Neuron (in vitro differentiated cells): ENCODE measurements at regions not wholly inside any gene's neighbourhood (a gene's known extent, or its start where the extent isn't known, plus 50 kb on each side); places are given as distances from the start of the nearest gene placed in this dataset.

Experiments used
- H2AFZ ChIP-seq: one replicate; pipeline ENCODE4 v1.6.1; 2013; ENCODE audit warnings: low read depth, mild to moderate bottlenecking, inconsistent platforms, low read length, moderate library complexity
- H3K27me3 ChIP-seq: one replicate; pipeline ENCODE4 v1.6.1; 2013; ENCODE audit warnings: low read length; ENCODE audit not compliant: insufficient read depth
- H3K36me3 ChIP-seq: one replicate; pipeline ENCODE4 v1.6.1; 2013; ENCODE audit warnings: low read length; ENCODE audit not compliant: insufficient read depth
- H3K4me1 ChIP-seq: one replicate; pipeline ENCODE4 v1.6.1; 2013; ENCODE audit warnings: low read length; ENCODE audit not compliant: insufficient read depth
- H3K4me3 ChIP-seq: 2 replicates; pipeline ENCODE4 v1.5.1; 2013; ENCODE audit warnings: mild to moderate bottlenecking, low read length, moderate library complexity
- H3K9me3 ChIP-seq: one replicate; pipeline ENCODE4 v1.6.1; 2013; ENCODE audit warnings: low read length

GRCh38 chr6:21739838-21740237 lies 146.3 kb downstream of the SOX4 start:
- H2AFZ ChIP-seq, result no peak overlapping the region
- H3K4me3 ChIP-seq, result no peak overlapping the region
- no peaks in the 10 kb centered on the region for H3K36me3 ChIP-seq
- no peaks in the 10 kb centered on the region for H3K9me3 ChIP-seq
- H3K4me1 ChIP-seq, result peaks cover 45% of the 10 kb centered on the region
- H3K27me3 ChIP-seq, result no peaks in the 10 kb centered on the region

GRCh38 chr6:21740376-21741124 lies 147.0 kb downstream of the SOX4 start:
- Histone ChIP-seq H3K36me3 (no peaks in the 10 kb centered on the region), H3K4me1 (peaks cover 45% of the 10 kb centered on the region), H3K4me3 (peak overlapping the region; percentile 35), H2AFZ (no peak overlapping the region), H3K9me3 (no peaks in the 10 kb centered on the region), H3K27me3 (no peaks in the 10 kb centered on the region)

DNA sequence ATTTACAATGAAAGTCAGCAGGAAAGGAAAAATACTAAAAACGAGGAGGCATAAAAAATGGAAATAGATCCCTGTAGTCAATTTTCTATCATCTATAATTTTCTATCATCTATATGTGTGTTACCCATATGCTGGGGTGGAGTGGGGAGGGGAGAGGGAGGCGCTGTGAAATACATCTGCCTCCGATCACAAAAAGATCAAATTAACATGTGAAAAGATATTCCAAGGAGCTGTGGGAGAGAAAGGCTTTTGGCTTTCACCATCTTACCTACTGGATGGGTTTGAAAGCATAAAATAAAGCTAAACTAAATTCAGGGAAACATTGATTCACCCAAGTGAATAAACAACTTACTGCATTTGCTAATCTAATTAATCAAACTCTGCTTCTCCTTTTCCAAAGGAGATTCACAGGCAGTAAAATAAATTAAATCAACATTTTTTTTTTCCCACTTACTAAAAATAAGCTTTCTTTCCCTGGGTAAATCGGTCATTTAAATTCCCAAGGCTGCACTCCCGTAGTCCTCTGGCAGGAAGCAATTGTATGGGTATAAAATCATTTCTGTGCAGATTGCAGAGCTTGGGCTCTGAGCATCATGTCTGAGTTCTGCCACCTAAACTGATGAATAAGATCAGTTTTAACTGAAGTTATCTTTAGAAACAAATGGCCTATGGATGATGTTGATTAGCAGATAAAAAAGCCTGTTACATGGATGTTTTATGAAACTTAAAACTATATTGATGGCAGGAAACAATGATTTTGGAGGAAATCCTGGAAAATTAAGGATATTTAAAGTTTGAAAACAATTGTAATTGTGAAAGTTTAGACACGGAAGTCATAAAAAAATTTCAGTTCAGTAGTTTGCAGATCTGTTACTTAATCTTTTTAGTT lies 147.9 kb downstream of the SOX4 start:
- H3K9me3 ChIP-seq, result no peaks in the 10 kb centered on the region
- H3K4me1 ChIP-seq, result peaks cover 45% of the 10 kb centered on the region
- peak overlapping the region; percentile 35 for H3K4me3 ChIP-seq
- H2AFZ ChIP-seq, result no peak overlapping the region
- no peaks in the 10 kb centered on the region for H3K36me3 ChIP-seq
- no peaks in the 10 kb centered on the region for H3K27me3 ChIP-seq

- H3K36me3 ChIP-seq, result no peaks in the 10 kb centered on the region
- no peak overlapping the region for H2AFZ ChIP-seq
- H3K4me1 ChIP-seq, result peaks cover 52% of the 10 kb centered on the region
- H3K27me3 ChIP-seq, result no peaks in the 10 kb centered on the region
- H3K9me3 ChIP-seq, result no peaks in the 10 kb centered on the region
- H3K4me3 ChIP-seq, result peak overlapping the region; percentile 35
Measured at GRCh38 chr6:21742238-21742660, 148.7 kb downstream of the SOX4 start.

GRCh38 chr6:21744331-21744730 lies 150.8 kb downstream of the SOX4 start:
- Histone ChIP-seq H3K4me3 (no peak overlapping the region), H3K36me3 (no peaks in the 10 kb centered on the region), H3K9me3 (no peaks in the 10 kb centered on the region), H2AFZ (no peak overlapping the region), H3K4me1 (peaks cover 66% of the 10 kb centered on the region), H3K27me3 (no peaks in the 10 kb centered on the region)

DNA sequence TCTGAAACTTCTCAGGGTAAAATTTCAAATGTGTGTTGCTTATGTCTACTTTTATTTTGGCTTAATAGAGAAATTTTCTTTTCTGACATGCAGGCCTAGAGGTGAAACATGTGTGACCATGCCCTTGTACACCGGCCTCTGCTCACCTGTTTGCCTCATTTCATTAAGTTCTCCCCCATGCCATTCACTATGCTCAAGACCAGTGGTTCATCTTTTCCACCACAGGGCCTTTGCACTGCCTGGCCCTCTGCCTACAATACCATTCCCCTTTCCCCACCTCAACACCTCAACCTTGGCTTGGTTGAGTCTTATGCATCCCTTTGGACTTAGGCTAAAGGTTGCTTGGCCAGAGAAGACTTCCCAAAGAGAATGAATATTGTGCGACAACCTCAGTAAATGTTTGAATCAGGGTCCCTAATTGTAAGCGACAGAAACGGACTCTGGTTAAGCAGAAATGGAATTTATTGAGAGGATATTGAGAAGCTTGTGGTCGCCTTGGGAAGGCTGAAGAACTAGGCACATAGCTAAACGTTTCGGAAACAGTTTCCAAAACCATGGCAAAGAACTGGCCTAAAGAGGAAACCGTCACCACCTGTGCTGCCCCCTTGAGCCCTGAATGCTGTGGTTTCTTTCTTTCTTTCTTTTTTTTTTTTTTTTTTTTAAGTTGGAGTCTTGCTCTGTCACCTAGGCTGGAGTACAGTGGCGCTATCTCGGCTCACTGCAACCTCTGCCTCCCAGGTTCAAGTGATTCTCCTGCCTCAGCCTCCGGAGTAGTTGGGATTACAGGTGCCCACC lies 152.2 kb downstream of the SOX4 start:
- Histone ChIP-seq H3K27me3 (no peaks in the 10 kb centered on the region), H3K4me1 (peaks cover 66% of the 10 kb centered on the region), H3K4me3 (no peak overlapping the region), H2AFZ (no peak overlapping the region), H3K36me3 (no peaks in the 10 kb centered on the region), H3K9me3 (no peaks in the 10 kb centered on the region)

GRCh38 chr6:21747441-21747840 lies 153.9 kb downstream of the SOX4 start:
- no peaks in the 10 kb centered on the region for H3K9me3 ChIP-seq
- H2AFZ ChIP-seq, result no peak overlapping the region
- H3K27me3 ChIP-seq, result no peaks in the 10 kb centered on the region
- H3K4me3 ChIP-seq, result no peak overlapping the region
- no peaks in the 10 kb centered on the region for H3K36me3 ChIP-seq
- peaks cover 58% of the 10 kb centered on the region for H3K4me1 ChIP-seq

GRCh38 chr6:21748343-21749056 lies 154.9 kb downstream of the SOX4 start:
- Histone ChIP-seq H3K4me1 (peaks cover 56% of the 10 kb centered on the region), H3K27me3 (no peaks in the 10 kb centered on the region), H3K36me3 (no peaks in the 10 kb centered on the region), H3K4me3 (no peak overlapping the region), H3K9me3 (no peaks in the 10 kb centered on the region), H2AFZ (no peak overlapping the region)

- Histone ChIP-seq H3K36me3 (peaks cover under 1% of the 10 kb centered on the region), H3K27me3 (no peaks in the 10 kb centered on the region), H2AFZ (no peak overlapping the region), H3K9me3 (no peaks in the 10 kb centered on the region), H3K4me1 (peaks cover 62% of the 10 kb centered on the region), H3K4me3 (peak overlapping the region; percentile 9)
Measured at GRCh38 chr6:21749754-21750153, 156.2 kb downstream of the SOX4 start.

GRCh38 chr6:21750575-21750974 lies 157.0 kb downstream of the SOX4 start:
- Histone ChIP-seq H3K9me3 (no peaks in the 10 kb centered on the region), H3K27me3 (no peaks in the 10 kb centered on the region), H3K36me3 (peaks cover 9% of the 10 kb centered on the region), H3K4me1 (peaks cover 62% of the 10 kb centered on the region), H2AFZ (no peak overlapping the region), H3K4me3 (no peak overlapping the region)

GRCh38 chr6:21751608-21752007 lies 158.1 kb downstream of the SOX4 start:
- no peaks in the 10 kb centered on the region for H3K27me3 ChIP-seq
- peaks cover 62% of the 10 kb centered on the region for H3K4me1 ChIP-seq
- H2AFZ ChIP-seq, result no peak overlapping the region
- peaks cover 10% of the 10 kb centered on the region for H3K36me3 ChIP-seq
- no peaks in the 10 kb centered on the region for H3K9me3 ChIP-seq
- no peak overlapping the region for H3K4me3 ChIP-seq

DNA sequence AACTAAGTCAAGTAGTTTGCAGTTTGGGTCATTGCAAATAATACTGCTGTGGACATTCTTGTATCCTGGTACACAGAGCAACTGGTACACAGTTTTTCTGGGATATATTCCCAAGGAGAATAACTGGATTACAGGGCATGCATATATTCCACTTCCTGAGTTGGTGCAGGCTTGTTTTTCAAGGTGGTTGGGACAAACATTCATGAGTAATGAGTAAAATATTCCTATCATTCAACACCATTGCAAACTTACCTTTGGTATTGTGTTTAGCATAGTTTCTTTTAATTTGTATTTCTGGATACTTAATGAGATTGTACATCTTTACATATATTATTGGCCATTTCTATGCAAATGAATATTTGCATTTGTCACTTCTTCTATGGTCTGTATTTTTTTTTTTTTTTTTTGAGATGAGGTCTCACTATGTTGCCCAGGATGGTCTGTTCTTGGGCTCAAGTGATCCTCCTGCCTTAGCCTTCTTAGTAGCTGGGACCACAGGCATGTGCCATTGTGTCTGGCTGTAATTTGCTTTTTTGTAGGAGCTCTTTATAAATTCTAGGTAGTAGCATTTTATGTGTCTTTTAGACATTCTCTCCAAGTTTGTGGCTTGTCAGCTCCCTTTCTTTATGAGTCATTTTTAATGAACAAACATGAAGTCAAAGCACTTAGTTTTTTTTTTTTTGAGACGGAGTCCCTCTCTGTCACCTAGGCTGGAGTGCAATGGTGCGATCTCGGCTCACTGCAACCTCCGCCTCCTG lies 158.7 kb downstream of the SOX4 start:
- Histone ChIP-seq H3K9me3 (no peaks in the 10 kb centered on the region), H3K27me3 (no peaks in the 10 kb centered on the region), H3K4me3 (no peak overlapping the region), H2AFZ (no peak overlapping the region), H3K4me1 (peaks cover 56% of the 10 kb centered on the region), H3K36me3 (peaks cover 12% of the 10 kb centered on the region)
